ENCODE measurements at regions not wholly inside any gene's neighbourhood (a gene's known extent, or its start where the extent isn't known, plus 50 kb on each side); places are given as distances from the start of the nearest gene placed in this dataset.
"Not testable (repeated sequence)": the region's sequence is repeated elsewhere in the genome, so short reads cannot be mapped to it uniquely, and the experiment has no call there.

- not testable (repeated sequence) for DNase-seq; H3K4me1 Mint-ChIP-seq (ENCODE audit: low read depth, unreplicated experiment); H3K9me3 Mint-ChIP-seq (ENCODE audit: unreplicated experiment)
Measured at GRCh38 chr2:111320264-111320663, 199.6 kb downstream of the BCL2L11 start.

GRCh38 chr2:111320965-111321364 is 200.3 kb downstream of the BCL2L11 start:
- H3K4me3 Mint-ChIP-seq (ENCODE audit: unreplicated experiment); H3K36me3 Mint-ChIP-seq (ENCODE audit: unreplicated experiment); H3K9me3 Mint-ChIP-seq (ENCODE audit: unreplicated experiment); H3K27me3 Mint-ChIP-seq (ENCODE audit: unreplicated experiment); DNase-seq; H3K27ac Mint-ChIP-seq (ENCODE audit: unreplicated experiment); H3K4me1 Mint-ChIP-seq (ENCODE audit: low read depth, unreplicated experiment): not testable (repeated sequence)

More at GRCh38 chr2:111320264-111320663, 199.6 kb downstream of the BCL2L11 start:
- H3K4me3 Mint-ChIP-seq (ENCODE audit: unreplicated experiment); H3K36me3 Mint-ChIP-seq (ENCODE audit: unreplicated experiment); H3K27ac Mint-ChIP-seq (ENCODE audit: unreplicated experiment); H3K27me3 Mint-ChIP-seq (ENCODE audit: unreplicated experiment): not testable (repeated sequence)

GRCh38 chr2:111323384-111323783 is 202.7 kb downstream of the BCL2L11 start:
- H3K4me3 Mint-ChIP-seq (ENCODE audit: unreplicated experiment); H3K27me3 Mint-ChIP-seq (ENCODE audit: unreplicated experiment); DNase-seq; H3K27ac Mint-ChIP-seq (ENCODE audit: unreplicated experiment); H3K9me3 Mint-ChIP-seq (ENCODE audit: unreplicated experiment); H3K36me3 Mint-ChIP-seq (ENCODE audit: unreplicated experiment); H3K4me1 Mint-ChIP-seq (ENCODE audit: low read depth, unreplicated experiment): not testable (repeated sequence)

GRCh38 chr2:111327726-111328125 is 207.0 kb downstream of the BCL2L11 start:
- DNase-seq; H3K4me3 Mint-ChIP-seq (ENCODE audit: unreplicated experiment); H3K36me3 Mint-ChIP-seq (ENCODE audit: unreplicated experiment); H3K27ac Mint-ChIP-seq (ENCODE audit: unreplicated experiment); H3K9me3 Mint-ChIP-seq (ENCODE audit: unreplicated experiment); H3K27me3 Mint-ChIP-seq (ENCODE audit: unreplicated experiment); H3K4me1 Mint-ChIP-seq (ENCODE audit: low read depth, unreplicated experiment): not testable (repeated sequence)

- H3K4me1 Mint-ChIP-seq (ENCODE audit: low read depth, unreplicated experiment); H3K9me3 Mint-ChIP-seq (ENCODE audit: unreplicated experiment); DNase-seq; H3K4me3 Mint-ChIP-seq (ENCODE audit: unreplicated experiment); H3K27me3 Mint-ChIP-seq (ENCODE audit: unreplicated experiment); H3K27ac Mint-ChIP-seq (ENCODE audit: unreplicated experiment); H3K36me3 Mint-ChIP-seq (ENCODE audit: unreplicated experiment): not testable (repeated sequence)
Measured at GRCh38 chr2:111329309-111329708, 208.6 kb downstream of the BCL2L11 start.

GRCh38 chr2:111331099-111331724 is 210.5 kb downstream of the BCL2L11 start:
- H3K27ac Mint-ChIP-seq (ENCODE audit: unreplicated experiment); H3K9me3 Mint-ChIP-seq (ENCODE audit: unreplicated experiment); H3K4me1 Mint-ChIP-seq (ENCODE audit: low read depth, unreplicated experiment); H3K36me3 Mint-ChIP-seq (ENCODE audit: unreplicated experiment); DNase-seq; H3K4me3 Mint-ChIP-seq (ENCODE audit: unreplicated experiment); H3K27me3 Mint-ChIP-seq (ENCODE audit: unreplicated experiment): not testable (repeated sequence)

- not testable (repeated sequence) for H3K4me1 Mint-ChIP-seq (ENCODE audit: low read depth, unreplicated experiment); H3K27me3 Mint-ChIP-seq (ENCODE audit: unreplicated experiment)
Measured at GRCh38 chr2:111335220-111335907, 214.7 kb downstream of the BCL2L11 start.

GRCh38 chr2:111338474-111338873 is 217.8 kb downstream of the BCL2L11 start:
- DNase-seq; H3K36me3 Mint-ChIP-seq (ENCODE audit: unreplicated experiment); H3K4me3 Mint-ChIP-seq (ENCODE audit: unreplicated experiment); H3K9me3 Mint-ChIP-seq (ENCODE audit: unreplicated experiment); H3K27ac Mint-ChIP-seq (ENCODE audit: unreplicated experiment); H3K4me1 Mint-ChIP-seq (ENCODE audit: low read depth, unreplicated experiment); H3K27me3 Mint-ChIP-seq (ENCODE audit: unreplicated experiment): not testable (repeated sequence)

More at GRCh38 chr2:111335220-111335907, 214.7 kb downstream of the BCL2L11 start:
- not testable (repeated sequence) for H3K36me3 Mint-ChIP-seq (ENCODE audit: unreplicated experiment); DNase-seq; H3K27ac Mint-ChIP-seq (ENCODE audit: unreplicated experiment); H3K4me3 Mint-ChIP-seq (ENCODE audit: unreplicated experiment); H3K9me3 Mint-ChIP-seq (ENCODE audit: unreplicated experiment)

- H3K4me3 Mint-ChIP-seq (ENCODE audit: unreplicated experiment); H3K27me3 Mint-ChIP-seq (ENCODE audit: unreplicated experiment); H3K9me3 Mint-ChIP-seq (ENCODE audit: unreplicated experiment): not testable (repeated sequence)
Measured at GRCh38 chr2:111339476-111339875, 218.8 kb downstream of the BCL2L11 start.

GRCh38 chr2:111344590-111344989 is 223.9 kb downstream of the BCL2L11 start:
- not testable (repeated sequence) for DNase-seq; H3K4me1 Mint-ChIP-seq (ENCODE audit: low read depth, unreplicated experiment); H3K4me3 Mint-ChIP-seq (ENCODE audit: unreplicated experiment); H3K9me3 Mint-ChIP-seq (ENCODE audit: unreplicated experiment); H3K27me3 Mint-ChIP-seq (ENCODE audit: unreplicated experiment); H3K27ac Mint-ChIP-seq (ENCODE audit: unreplicated experiment); H3K36me3 Mint-ChIP-seq (ENCODE audit: unreplicated experiment)

More at GRCh38 chr2:111339476-111339875, 218.8 kb downstream of the BCL2L11 start:
- H3K4me1 Mint-ChIP-seq (ENCODE audit: low read depth, unreplicated experiment); H3K27ac Mint-ChIP-seq (ENCODE audit: unreplicated experiment); DNase-seq; H3K36me3 Mint-ChIP-seq (ENCODE audit: unreplicated experiment): not testable (repeated sequence)

- H3K4me3 Mint-ChIP-seq (ENCODE audit: unreplicated experiment); H3K27ac Mint-ChIP-seq (ENCODE audit: unreplicated experiment); H3K36me3 Mint-ChIP-seq (ENCODE audit: unreplicated experiment); H3K9me3 Mint-ChIP-seq (ENCODE audit: unreplicated experiment); H3K4me1 Mint-ChIP-seq (ENCODE audit: low read depth, unreplicated experiment); H3K27me3 Mint-ChIP-seq (ENCODE audit: unreplicated experiment); DNase-seq: not testable (repeated sequence)
Measured at GRCh38 chr2:111345439-111345838, 224.7 kb downstream of the BCL2L11 start.

- not testable (repeated sequence) for H3K27me3 Mint-ChIP-seq (ENCODE audit: unreplicated experiment); H3K36me3 Mint-ChIP-seq (ENCODE audit: unreplicated experiment); DNase-seq; H3K4me1 Mint-ChIP-seq (ENCODE audit: low read depth, unreplicated experiment); H3K9me3 Mint-ChIP-seq (ENCODE audit: unreplicated experiment); H3K4me3 Mint-ChIP-seq (ENCODE audit: unreplicated experiment); H3K27ac Mint-ChIP-seq (ENCODE audit: unreplicated experiment)
Measured at GRCh38 chr2:111346018-111346930, 225.6 kb downstream of the BCL2L11 start.

Data from glutamatergic neuron (in vitro differentiated cells).